Colonic mucosa (tissue), 4 donors: ENCODE measurements at regions not wholly inside any gene's neighbourhood (a gene's known extent, or its start where the extent isn't known, plus 50 kb on each side); places are given as distances from the start of the nearest gene placed in this dataset.

ENCODE experiments used
- DNase-seq: peaks from one replicate; pipeline ENCODE4 v3.0.0-alpha.2; 2020
- H3K27ac ChIP-seq: fragments of 200-600 bp; one replicate; pipeline ENCODE4 v1.8.0; 2021
- H3K27me3 ChIP-seq: fragments of 200-600 bp; one replicate; pipeline ENCODE4 v1.8.0; 2021
- H3K36me3 ChIP-seq: fragments of 200-600 bp; one replicate; pipeline ENCODE4 v1.8.0; 2021
- H3K4me1 ChIP-seq: fragments of 200-600 bp; one replicate; pipeline ENCODE4 v1.8.0; 2021; ENCODE audit warnings: mild to moderate bottlenecking
- H3K4me3 ChIP-seq: fragments of 200-600 bp; one replicate; pipeline ENCODE4 v1.8.0; 2021
- H3K9ac ChIP-seq, 2 donors: one replicate each; pipeline ENCODE4 v1.7.0; 2013; ENCODE audit warnings: control low read depth in 2 of 2, low read depth in 2 of 2, low read length in 2 of 2
- H3K9me3 ChIP-seq: fragments of 200-600 bp; one replicate; pipeline ENCODE4 v1.8.0; 2021
- intact Hi-C: fragments of 100-400 bp; cut with DNase I; formaldehyde crosslinking; loops from one replicate; pipeline ENCODE4 v1.14.1; 2022
- TF ChIP-seq, protein P1 (sequence below): fragments of 200-600 bp; IDR thresholded peaks from one replicate; pipeline ENCODE4 v1.8.0; 2022; ENCODE audit warnings: antibody characterized with exemption, mild to moderate bottlenecking
- donor health status: healthy.
- donor health status: DM: no; HTN: no; CAD: no.
- donor health status: DM: no; HTN: no; CAD: no.

GRCh38 chr4:171601091-171601490, 212.1 kb upstream of the GALNTL6 start:
- TF ChIP-seq, protein P1, sequence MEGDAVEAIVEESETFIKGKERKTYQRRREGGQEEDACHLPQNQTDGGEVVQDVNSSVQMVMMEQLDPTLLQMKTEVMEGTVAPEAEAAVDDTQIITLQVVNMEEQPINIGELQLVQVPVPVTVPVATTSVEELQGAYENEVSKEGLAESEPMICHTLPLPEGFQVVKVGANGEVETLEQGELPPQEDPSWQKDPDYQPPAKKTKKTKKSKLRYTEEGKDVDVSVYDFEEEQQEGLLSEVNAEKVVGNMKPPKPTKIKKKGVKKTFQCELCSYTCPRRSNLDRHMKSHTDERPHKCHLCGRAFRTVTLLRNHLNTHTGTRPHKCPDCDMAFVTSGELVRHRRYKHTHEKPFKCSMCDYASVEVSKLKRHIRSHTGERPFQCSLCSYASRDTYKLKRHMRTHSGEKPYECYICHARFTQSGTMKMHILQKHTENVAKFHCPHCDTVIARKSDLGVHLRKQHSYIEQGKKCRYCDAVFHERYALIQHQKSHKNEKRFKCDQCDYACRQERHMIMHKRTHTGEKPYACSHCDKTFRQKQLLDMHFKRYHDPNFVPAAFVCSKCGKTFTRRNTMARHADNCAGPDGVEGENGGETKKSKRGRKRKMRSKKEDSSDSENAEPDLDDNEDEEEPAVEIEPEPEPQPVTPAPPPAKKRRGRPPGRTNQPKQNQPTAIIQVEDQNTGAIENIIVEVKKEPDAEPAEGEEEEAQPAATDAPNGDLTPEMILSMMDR = no peak
- Histone ChIP-seq H3K36me3 (no peaks in the 10 kb centered on the region), H3K9me3 (no peaks in the 10 kb centered on the region), H3K4me3 (no peak overlapping the region), H3K27me3 (no peaks in the 10 kb centered on the region), H3K27ac (no peak overlapping the region), H3K4me1 (no peaks in the 10 kb centered on the region), H3K9ac (no peak overlapping the region)
- DNase-seq = no peak
- intact Hi-C loops = no loop called here

- no peaks in the 10 kb centered on the region for H3K9me3 ChIP-seq
- no peak overlapping the region for H3K4me3 ChIP-seq
- no peak for DNase-seq
- intact Hi-C loops = no loop called here
- TF ChIP-seq, protein P1 = no peak
- H3K27me3 ChIP-seq = no peaks in the 10 kb centered on the region
- H3K27ac ChIP-seq = no peak overlapping the region
- no peaks in the 10 kb centered on the region for H3K36me3 ChIP-seq
- H3K4me1 ChIP-seq = no peaks in the 10 kb centered on the region
- no peak overlapping the region for H3K9ac ChIP-seq
These were observed 213.6 kb upstream of the GALNTL6 start for GRCh38 chr4:171599628-171600027.

DNA sequence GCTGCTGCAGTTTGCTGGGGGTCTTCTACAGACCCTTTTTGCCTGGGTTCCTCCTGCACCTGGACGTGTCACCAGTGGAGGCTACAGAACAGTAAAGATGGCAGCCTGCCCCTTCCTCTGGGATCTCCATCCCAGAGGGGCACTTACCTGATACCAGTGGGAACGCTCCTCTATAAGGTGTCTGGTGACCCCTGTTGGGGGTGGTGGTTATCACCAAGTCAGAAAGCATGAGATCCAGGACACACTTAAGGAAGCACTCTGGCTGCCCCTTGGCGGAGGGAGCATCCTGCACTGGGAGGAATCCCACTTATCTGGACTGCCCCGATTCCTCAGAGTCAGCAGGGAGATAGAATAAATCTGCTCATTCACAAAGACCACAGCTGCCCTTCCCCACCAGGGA, 218.9 kb upstream of the GALNTL6 start:
- no peak overlapping the region for H3K27ac ChIP-seq
- H3K36me3 ChIP-seq = no peaks in the 10 kb centered on the region
- intact Hi-C loops = no loop called here
- no peaks in the 10 kb centered on the region for H3K4me1 ChIP-seq
- TF ChIP-seq, protein P1 = no peak
- H3K9me3 ChIP-seq = no peaks in the 10 kb centered on the region
- no peak overlapping the region for H3K4me3 ChIP-seq
- H3K9ac ChIP-seq = no peak overlapping the region
- no peak for DNase-seq
- no peaks in the 10 kb centered on the region for H3K27me3 ChIP-seq

DNA sequence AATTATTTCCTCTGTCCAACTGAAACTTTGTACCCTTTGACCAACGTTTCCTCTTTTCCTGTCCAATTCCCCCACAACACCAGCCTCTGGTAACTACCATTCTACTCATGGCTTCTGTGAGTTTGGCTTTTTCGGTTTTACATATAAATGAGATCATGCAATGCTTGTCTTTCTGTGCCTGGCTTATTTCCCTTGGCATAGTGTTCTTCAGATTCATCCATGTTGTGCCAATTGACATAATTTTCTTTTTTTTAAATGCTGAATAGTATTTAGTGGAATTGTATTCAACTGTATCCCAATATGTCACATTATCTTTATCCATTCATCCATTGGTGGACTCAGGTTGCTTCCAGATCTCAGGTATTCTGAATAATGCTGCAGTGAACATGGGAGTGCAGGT, 222.5 kb upstream of the GALNTL6 start:
- no peak overlapping the region for H3K4me3 ChIP-seq
- intact Hi-C loops = no loop called here
- no peak overlapping the region for H3K9ac ChIP-seq
- DNase-seq = no peak
- no peaks in the 10 kb centered on the region for H3K27me3 ChIP-seq
- H3K36me3 ChIP-seq = no peaks in the 10 kb centered on the region
- no peaks in the 10 kb centered on the region for H3K9me3 ChIP-seq
- TF ChIP-seq, protein P1 = no peak
- H3K27ac ChIP-seq = no peak overlapping the region
- H3K4me1 ChIP-seq = no peaks in the 10 kb centered on the region

- H3K9ac ChIP-seq = no peak overlapping the region
- no peak for DNase-seq
- no peaks in the 10 kb centered on the region for H3K36me3 ChIP-seq
- H3K4me3 ChIP-seq = no peak overlapping the region
- intact Hi-C loops = no loop called here
- H3K4me1 ChIP-seq = no peaks in the 10 kb centered on the region
- TF ChIP-seq, protein P1 = no peak
- no peaks in the 10 kb centered on the region for H3K9me3 ChIP-seq
- no peak overlapping the region for H3K27ac ChIP-seq
- no peaks in the 10 kb centered on the region for H3K27me3 ChIP-seq
These were observed 224.4 kb upstream of the GALNTL6 start for GRCh38 chr4:171588764-171589163.

DNA sequence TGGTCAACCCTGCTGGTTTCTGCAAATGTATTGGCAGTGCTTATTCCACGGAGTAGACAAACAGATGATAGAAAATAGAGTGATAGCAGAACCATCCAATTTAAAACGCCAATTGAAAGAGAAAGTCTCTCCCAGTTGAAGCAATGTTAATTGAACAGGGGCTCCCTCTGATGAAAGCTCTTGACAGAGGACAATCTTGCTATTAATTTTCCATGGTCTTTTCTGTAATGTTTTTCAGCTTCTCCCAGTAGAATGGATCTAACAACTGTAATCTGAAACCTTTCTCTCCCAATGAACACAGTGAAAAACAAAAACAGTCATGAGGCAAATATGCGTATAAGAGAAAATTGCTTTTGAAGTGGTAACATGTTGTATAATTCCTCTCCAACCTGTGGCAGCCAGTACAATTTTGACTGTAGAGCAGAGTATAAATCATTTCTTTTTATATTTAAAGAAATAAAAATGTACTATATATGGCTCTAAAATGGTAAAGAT, 225.1 kb upstream of the GALNTL6 start:
- Histone ChIP-seq H3K27ac (no peak overlapping the region), H3K27me3 (no peaks in the 10 kb centered on the region), H3K9me3 (no peaks in the 10 kb centered on the region), H3K4me3 (no peak overlapping the region), H3K9ac (no peak overlapping the region), H3K4me1 (no peaks in the 10 kb centered on the region), H3K36me3 (no peaks in the 10 kb centered on the region)
- TF ChIP-seq, protein P1 = no peak
- DNase-seq = no peak
- intact Hi-C loops = no loop called here
